ENCODE measurements at regions not wholly inside any gene's neighbourhood (a gene's known extent, or its start where the extent isn't known, plus 50 kb on each side); places are given as distances from the start of the nearest gene placed in this dataset.
"Not testable (repeated sequence)": the region's sequence is repeated elsewhere in the genome, so short reads cannot be mapped to it uniquely, and the experiment has no call there.

DNA sequence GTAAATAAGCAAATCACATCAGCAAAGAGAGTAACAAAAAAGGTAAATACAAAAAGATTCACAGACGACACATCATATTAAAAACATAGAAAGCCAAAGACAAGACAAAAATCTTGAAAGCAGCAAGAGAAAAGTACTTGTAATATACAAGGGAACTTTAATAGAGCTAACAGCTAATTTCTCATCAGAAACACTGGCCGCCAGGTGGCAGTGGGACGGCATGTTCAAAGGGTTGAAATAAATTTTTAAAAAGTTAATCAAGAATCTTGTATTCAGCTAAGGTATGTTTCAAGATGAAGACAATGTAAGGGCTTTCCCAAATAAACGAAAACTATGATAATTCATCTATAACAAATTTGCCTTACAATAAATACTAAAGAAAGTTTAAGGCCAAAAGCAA lies 358.1 kb downstream of the LRRIQ3 start:
- DNase-seq: no peak

DNA sequence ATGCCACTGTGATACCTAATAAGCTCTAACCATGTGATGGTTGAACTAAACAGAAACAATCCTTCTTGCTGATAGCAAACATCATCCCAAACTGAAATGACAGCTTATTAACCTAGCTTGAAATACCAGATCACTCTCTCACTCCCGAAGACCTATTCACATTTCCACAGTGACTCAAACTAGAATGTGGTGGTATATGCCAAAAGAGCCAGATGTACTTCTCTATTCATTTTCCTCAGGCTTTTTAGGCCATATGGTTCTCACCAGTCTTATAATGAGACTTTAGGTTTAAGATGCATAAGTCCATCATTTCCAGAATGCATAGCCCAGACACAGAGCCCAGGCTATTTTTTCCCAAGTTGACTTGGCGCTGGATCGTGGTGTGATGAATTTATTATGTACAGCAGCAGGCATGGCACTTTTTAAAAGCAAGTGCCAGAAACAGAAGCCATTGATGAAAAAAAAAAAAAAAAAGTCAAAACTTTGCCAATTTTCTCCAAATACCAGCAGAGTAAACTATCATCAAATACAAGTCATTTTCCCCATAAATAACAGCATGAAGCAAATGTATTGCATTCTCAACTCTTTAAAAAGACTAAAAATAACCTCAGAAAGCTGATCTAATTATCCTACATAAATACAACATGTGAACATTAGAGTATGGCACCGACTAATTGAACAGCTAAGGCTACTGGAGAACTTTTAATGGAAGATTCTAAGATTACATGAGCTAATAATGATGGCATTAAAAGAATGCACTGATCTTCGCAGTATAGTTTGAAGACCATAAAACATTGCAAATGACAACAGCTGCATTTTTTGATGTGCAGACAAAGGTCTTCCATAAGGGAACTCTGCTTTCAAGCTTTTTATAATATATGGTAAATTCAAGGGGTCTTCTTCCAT lies 365.4 kb downstream of the LRRIQ3 start:
- DNase-seq: no peak

DNA sequence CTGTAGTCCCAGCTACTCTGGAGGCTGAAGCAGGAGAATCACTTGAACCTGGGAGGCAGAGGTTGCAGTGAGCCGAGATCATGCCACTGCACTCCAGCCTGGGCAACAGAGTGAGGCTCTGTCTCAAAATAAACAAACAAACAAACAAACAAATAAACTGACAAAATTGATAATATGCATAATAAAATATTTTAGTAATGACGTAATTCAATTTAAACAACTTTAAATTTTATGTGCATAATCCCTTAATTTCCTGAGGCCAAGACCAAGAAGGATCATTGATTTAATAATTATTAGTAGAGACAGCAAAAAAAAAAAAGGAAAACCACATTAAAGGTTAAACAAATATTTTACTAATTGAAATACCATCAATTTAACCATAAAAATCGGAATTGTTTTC lies 370.7 kb downstream of the LRRIQ3 start:
- DNase-seq: not testable (repeated sequence)

DNA sequence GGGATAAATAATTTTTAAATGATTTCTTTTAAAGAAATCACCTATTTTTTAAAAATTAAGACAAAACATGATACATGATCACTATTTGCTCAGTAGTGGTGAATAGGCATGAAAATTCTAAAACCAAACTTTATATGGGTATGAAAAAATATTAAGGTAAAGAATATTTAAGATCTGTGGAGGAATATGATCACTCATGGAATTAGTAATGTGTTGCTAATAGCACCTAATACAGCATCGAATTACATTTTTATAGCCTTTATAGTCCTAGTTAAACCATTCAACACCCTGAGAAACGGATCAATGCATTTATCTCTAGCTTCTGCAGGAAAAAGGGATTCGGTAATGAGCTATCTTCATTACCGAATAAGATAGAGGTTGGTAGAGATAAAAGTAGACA lies 373.9 kb downstream of the LRRIQ3 start:
- DNase-seq: no peak

DNA sequence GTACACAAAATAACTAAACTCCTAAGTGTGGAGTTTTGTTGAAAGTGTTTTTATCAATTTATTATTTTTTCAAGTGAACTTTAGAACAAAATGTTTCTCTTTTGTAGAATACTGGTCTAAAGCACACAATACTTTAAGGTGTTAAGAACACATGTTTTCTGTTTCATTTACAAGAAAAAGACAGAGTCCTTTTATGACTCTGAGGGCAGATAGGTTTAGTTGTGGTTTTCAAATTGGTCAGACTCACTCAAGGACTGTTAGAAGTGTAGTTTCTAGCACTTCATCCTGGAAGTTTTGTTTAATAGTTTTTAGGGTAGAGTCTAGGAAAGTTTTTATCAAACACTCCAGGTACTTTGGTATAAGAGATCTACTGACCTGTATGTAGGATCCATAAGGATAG lies 376.5 kb downstream of the LRRIQ3 start:
- no peak for DNase-seq

DNA sequence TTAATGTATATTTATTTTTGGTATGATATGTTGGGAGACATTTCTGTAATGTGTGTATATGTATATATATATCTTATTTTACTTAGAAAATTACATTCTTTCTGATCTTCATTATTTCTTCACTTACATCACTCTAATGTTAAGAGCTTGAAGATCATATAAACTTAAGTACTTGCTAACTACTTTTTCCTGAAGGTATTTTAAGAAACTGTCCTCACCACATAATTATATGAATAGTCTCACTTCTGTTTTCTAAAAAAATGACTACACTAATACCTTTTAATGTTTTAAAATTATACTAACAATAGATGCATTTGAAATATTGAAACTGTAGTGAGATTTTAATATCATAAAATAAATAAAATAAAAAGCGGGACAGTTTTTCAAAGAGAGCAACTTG lies 377.1 kb downstream of the LRRIQ3 start:
- DNase-seq: no peak

DNA sequence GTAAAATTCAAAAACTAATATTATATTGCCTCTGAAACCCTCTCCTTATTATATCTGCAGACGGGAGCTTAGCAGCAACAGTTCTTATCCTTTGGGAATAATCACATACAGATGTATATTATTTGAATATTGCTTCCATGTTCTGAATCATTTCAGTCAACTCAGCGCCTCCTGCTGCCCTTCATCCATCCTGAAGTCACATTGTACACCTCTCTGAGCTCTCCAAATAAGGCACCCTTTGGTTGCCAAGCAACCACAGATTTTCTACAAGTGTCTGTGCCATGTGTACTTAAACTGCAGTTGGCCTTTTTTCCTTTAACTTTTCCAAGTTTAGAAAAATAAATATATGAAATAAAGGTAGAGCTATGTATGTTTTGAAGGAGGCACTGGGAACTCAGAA lies 384.3 kb downstream of the LRRIQ3 start:
- DNase-seq: no peak

DNA sequence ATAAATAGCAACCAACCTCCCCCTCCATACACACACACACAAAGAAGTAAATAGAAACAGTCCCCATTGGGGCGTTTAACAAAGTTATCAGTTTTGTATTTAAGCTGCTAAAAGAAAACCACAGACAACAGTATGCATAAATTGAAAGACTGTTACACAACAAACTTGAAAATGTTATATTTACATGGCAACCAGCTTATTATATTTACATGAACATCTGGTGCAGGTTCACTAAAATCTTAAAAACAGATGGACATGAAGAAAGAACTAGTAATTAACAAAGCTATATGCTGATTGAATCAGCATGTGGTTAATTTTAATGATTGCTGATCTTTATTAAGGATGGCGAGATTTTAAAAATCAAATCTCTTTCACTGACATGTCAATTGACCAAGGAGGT lies 384.7 kb downstream of the LRRIQ3 start:
- DNase-seq: no peak

DNA sequence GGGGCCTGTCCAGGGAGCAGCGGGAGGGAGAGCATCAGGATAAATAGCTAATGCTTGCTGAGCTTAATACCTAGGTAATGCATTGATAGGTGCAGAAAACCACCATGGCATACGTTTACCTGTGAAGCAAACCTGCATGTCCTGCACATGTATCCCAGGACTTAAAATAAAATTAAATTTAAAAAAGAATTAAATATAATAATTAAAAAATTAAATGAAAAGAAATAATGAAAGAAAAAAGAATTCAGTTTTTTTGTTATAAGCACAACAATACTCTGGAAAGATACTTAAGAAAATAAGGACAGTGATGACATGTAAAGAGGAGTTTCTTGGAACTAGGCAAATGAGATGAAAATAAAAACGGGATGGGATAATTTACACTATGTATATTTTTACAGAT lies 386.2 kb downstream of the LRRIQ3 start:
- DNase-seq: no peak

DNA sequence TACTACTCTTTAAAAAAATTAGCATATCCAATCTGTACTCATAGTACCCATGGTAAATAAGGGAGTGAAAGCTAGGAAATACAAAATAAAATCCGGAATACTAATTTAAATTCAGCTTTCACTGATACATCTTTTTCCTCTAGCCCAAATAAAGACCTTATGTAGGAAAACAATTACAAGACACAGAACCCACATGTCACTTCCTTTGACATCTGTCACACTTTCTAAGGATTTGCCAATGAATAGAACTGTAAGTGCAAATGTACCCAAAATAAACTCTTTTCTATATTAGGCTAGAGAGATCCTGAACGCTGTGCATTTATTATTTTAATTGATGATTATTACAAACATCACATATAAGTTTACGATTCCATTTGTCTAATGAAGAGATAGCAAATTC lies 393.0 kb downstream of the LRRIQ3 start:
- no peak for DNase-seq

DNA sequence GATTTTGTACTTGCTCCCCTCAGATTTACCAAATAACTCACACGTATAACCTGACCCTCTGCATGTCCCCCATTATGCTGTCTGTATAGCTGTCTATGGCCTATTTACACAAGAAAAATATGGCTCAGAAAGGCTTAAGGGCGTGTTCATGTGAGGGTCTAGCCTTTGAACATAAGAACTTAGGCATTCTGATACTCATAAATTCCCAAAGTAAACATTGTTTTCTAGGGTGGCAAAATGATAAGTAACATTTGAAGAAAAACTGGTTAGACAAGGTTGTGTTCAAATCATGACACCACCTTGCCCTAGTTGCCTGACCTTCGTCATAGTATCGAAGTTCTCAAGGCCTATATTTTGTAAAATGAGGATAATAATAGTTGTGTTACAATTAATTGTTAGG lies 394.6 kb downstream of the LRRIQ3 start:
- DNase-seq: no peak

DNA sequence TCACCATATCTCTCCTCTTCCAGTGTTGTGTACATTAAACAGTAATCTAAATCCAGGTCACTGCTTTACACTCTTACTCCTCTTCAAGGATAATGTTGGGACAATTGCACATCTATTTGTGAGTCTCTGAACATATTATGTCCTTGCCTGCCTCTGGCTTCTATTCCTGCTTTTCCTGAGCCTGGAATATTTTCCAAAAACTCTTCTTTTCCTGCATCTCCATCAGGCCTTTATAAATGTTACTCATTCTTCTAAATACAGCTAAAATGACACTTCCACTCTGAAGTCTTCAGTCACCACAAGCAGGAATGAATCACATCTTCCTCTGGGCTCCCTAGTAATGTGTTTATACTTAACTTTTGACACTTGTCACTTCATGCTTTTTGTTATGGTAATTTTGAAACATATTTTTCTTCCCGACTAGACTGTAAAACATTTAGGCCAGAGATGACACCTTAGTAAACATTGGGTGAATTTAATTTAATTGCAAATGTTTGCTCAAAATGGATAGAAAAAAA lies 396.0 kb downstream of the LRRIQ3 start:
- DNase-seq: no peak

DNA sequence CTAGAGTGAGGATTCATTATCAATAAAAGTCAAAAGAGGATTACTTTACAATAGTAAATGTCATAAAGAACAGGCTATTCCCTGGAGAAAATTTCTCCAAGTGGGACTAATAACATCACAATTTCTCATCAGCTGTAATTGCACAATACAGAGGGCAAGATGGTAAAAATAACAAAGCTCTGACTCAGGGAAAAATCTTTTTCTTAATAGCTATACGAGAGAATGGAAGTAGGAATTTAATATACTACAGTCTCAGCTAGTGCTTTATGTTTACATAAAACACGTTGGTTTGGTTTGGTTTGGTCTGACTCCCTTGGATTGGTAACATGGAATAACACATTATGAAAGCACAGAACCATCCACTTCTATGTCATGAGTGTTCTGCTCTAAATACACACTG lies 397.6 kb downstream of the LRRIQ3 start:
- DNase-seq: no peak

DNA sequence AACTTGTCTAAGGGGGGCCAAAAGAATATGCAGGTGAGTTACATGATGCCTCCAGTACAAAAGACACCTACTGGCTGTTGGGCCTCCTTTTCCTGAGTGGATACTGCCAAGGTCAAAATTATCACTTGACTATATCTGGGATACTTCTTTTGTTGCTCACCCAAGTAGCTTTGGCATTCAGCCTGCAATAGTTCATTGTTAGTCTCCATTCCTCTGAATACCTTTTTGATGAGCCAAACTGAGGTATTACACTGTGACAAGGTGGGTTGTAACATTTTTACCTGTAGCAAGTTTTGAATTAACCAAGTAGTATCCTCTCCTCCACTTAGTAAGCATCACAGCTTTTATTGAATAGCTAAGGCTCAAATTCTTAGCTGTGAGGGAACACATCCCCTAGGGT lies 408.0 kb downstream of the LRRIQ3 start:
- no peak for DNase-seq

DNA sequence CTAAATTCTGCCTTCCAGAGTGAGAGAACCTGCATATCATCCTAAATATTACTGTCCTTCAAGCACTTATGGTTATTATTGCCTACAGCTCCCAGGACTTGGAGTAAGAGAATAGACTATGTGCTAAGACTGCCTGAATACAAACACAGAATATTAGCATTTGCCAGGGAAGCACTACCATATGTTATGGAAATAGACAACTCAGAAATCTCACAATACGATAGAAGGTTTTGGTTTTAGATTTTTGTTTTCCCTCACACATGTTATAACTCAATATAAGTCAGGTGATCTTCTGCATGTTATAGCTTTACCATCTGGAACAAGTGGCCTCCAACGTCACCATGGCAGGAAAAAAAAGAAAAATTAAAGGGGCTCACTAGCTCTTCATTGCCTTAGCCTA lies 413.9 kb downstream of the LRRIQ3 start:
- no peak for DNase-seq

DNA sequence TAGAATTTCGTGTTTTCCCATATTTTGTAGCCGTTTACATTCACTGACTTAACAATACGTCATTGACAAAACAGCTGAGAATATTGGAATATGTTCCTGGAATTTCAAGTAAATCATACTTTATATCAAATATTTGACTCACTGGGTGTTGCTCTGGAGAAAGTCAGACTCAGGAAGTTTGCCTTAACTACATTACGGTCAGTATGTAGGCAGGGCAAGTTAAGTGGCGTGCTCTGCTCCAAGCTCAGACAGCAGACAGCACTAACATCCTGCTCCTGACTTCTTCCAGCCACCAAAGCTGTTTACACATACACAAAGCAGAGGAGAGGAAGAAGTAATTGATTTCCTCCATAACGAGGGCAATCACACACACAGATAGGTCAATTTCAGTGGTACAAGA lies 414.6 kb downstream of the LRRIQ3 start:
- DNase-seq: no peak

DNA sequence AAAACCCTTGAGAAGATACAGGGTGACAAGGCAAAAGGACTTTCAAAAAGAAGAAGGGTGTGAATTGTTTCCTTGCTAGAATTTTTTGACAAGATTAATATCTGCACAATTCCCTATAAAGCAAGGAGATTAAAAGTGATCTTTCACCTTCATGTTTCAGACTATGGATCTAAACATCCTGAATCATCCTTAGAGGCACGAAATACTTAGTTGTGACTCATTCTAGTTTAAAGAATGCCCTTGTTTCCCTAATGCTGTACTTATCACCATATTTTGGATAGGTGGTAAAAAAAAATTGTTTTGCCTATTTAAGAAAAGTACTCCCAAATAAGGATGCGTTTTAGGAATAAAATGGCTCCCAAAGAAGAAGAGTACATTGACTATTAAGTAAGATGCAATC lies 415.1 kb downstream of the LRRIQ3 start:
- DNase-seq: no peak

DNA sequence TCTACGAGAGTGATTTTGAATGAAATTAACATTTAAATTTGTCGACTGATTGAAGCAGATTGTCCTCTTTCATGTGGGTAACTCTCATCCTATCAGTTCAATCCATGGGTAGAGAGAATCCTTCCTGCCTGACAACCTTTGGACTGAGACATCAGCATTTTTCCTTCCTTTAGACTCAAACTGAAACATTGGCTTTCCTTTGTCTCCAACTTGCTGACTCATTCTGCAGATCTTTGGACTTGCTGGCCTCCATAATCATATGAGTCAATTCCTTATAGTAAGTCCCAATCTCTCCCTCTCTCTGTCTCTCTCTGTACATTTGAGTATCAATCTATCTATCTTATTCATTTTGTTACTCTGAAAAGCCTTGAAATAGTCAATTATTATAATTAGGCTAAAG lies 416.7 kb downstream of the LRRIQ3 start:
- DNase-seq: no peak

DNA sequence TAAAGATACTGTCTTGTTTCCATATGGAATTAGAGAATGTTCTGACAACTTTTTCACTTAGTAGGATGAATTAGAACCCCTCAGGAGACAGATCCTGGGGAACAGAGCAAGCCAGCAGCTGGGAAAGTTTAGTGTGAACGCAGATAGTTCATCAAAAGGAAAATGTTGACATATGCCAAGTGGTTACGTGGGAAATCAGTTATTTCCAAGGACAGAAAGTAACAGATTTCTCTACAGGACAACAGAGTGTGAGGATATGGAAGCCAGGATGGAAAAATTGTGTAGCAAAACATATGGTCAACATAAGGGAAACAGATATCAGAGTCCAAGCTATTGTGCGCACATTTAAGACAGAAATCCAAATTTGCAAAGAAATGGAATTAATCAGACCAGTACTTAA lies 419.5 kb downstream of the LRRIQ3 start:
- DNase-seq: no peak

DNA sequence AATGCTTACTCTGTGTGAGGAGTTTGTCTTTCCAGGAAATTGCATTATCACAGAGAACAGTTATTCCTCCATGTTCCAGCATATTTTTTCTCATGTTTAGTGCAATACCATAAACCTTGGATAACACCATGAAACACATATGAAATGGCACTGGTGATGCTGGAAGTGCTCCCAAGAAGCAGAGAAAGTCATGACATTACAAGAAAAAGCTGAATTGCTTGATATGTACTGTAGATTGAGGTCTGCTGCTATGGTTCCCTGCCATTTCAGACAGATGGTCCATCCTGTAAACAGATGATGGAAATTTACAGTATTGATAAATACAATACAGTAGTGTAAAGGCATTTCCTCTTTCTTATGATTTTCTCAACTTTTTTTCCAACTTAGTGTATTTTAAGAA lies 422.1 kb downstream of the LRRIQ3 start:
- DNase-seq: no peak

DNA sequence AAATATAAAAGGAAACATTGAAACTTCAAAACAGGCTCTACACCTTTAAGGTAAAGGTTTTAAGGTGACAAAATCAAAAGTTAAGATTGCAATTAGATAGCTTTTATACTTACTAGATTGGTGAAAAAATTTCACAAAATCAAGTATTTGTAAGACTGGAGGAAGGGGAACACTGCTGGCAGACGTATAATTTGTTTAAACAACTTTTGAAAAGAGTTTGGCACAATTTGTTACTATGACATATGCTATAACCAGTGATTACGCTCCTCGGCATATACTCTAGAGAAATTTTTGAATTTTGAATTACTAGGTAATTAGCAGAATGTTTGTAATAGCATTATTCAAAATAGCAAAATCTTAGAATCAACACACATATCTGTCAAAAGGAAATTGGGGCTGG lies 425.0 kb downstream of the LRRIQ3 start:
- DNase-seq: no peak

DNA sequence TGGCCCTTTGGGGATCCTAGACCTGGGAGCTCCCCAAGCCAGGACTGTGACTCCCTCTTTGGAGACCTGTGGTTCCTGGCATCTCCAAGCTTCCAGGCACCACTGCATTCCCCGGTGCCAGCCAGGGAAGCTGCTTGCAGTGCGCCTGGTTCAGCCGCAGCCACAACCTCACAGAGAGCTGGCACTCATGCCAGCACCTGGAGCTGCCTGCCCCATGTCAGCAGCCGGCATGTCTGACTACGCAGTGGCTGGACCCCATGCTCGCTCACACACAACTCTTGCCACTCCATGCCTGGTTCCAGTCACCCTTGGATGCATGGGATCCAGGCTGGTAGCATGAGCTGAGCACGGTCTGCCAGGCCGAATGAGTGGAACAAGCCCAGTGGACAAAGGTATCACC lies 426.6 kb downstream of the LRRIQ3 start:
- no peak for DNase-seq

DNA sequence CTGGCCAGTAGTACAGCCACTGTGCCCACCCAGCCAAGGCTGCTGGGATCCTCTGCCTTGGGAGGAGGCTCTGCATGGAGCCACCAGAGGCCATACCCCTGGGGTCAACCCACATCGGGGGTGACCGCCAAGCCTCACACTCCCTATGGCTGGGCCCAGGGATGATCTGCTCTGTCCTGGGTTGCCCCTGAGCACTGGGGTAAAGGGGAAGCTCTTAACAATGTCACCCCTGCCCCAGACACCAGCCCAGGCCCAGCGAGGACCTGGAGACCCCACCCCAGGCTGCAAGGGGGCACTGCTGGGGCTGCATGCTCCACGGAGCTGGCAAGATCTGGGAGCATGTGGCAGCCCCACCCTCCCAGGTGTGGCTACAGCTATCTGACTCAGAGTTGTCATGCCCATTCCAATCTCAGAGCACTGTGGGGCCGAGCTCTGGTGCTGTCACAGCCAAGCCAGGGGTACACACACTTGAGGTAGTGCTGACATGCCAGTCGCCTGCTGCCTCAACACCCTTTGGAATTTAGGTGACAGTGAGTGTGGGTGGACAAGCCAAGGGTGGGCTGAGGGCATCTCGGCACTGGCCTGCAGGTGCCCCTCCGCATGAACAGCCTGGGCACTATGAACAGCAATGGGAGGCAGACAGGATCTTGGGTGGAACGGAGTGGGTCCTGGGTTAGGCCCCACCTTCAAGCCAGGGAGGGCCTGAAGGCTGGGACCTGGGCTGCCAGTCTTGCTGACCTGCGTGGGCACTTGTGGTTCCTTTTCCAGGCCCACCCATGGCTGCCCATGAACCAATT lies 427.7 kb downstream of the LRRIQ3 start:
- no peak for DNase-seq

DNA sequence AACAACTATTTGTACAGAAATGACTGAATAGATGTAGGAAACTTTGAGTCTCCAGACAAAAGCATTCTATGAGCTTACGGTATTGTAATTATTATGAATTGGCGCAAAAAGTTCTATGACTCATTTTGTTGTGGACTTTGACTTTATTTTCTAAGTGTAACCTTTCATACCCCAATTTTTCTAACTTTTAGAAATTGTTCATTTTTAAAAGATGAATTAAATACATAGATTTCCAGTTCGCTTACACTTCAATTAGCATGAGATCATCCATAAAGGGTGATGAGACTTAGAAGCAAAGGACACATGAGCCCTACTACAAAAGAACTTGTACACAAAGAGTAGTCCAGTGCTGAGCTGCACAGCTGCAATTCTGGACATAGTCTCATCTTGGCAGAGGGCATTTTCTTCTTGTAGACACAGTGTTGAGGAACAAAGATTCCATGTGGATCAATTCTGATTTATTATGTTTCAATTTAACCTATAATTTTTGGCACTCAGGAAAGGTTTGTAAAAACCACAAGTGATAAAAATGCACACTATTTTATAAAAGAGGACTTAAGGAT lies 431.1 kb downstream of the LRRIQ3 start:
- no peak for DNase-seq

Measured in KG1 (cell line).